Astrocyte of the spinal cord (primary cell): ENCODE measurements at regions not wholly inside any gene's neighbourhood (a gene's known extent, or its start where the extent isn't known, plus 50 kb on each side); places are given as distances from the start of the nearest gene placed in this dataset.

Experiments used
- DNase-seq: peaks from one replicate; pipeline ENCODE4 v3.0.0; 2011; ENCODE audit warnings: low read depth, low spot score
- H3K4me3 ChIP-seq: 2 replicates; pipeline ENCODE4 v1.5.1; 2011; ENCODE audit warnings: low read depth, mild to moderate bottlenecking, low read length, moderate library complexity
- CTCF ChIP-seq: IDR thresholded peaks from 2 replicates; pipeline ENCODE4 v1.5.1; 2012; ENCODE audit warnings: low read depth, mild to moderate bottlenecking, low read length, inconsistent platforms
- in situ Hi-C: cut with HindIII; loops from 2 replicates; pipeline ENCODE4 v1.10.0; 2017; ENCODE audit warnings: low sequenced_read_pairs

- DNase-seq: no peak
- no peak for TF ChIP-seq CTCF
- H3K4me3 ChIP-seq: no peak overlapping the region
- in situ Hi-C loops: no loop called here
These were observed 135.2 kb downstream of the BARD1 start for GRCh38 chr2:214674278-214674677.

DNA sequence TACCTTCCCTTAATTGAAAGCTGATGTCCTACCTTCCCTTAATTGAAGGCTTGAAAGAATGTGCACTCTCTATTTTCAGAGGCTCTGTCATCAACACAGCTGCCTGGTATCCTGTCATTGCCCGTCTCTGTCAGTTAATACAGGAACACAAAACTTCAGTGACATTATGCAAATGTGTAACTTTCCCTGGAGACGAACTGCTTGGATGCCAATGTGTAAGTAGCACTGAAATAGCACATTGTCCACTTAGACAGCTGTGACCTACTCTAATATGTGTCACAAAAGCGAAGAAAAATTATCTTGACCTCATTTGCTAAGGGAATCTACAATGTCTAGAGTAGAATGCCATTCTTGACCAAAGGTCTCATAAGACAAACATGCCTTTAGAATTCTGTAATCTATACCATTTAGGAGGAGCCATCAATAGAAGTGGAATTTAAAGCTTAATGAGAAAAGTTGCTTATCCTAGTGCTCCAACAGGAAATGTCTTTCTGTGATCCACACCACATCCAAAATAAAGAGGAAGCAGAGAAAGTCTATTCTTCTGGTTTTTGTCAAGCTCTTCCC is 138.1 kb downstream of the BARD1 start:
- in situ Hi-C loops: no loop called here
- no peak for DNase-seq
- TF ChIP-seq CTCF: no peak
- H3K4me3 ChIP-seq: no peak overlapping the region

DNA sequence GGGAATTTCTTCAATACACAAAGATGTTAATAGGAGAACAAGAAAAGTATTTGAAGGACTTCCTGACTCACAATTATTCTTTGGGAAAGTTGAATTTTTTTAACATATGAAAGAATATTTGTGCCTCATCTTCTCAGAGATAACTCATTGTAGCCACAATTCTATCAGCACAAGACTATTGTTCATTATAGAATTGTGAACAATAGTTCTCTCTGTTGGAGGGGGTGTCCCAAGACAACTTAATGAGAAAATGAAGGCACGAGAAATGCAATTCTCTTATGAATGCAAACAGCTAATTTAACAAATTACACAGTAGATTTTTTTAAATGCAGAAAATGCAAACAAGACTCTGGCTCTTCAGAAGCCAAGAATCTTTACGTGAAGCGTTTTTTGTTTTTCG is 157.0 kb downstream of the BARD1 start:
- TF ChIP-seq CTCF: no peak
- in situ Hi-C loops: no loop called here
- no peak for DNase-seq
- no peak overlapping the region for H3K4me3 ChIP-seq

DNA sequence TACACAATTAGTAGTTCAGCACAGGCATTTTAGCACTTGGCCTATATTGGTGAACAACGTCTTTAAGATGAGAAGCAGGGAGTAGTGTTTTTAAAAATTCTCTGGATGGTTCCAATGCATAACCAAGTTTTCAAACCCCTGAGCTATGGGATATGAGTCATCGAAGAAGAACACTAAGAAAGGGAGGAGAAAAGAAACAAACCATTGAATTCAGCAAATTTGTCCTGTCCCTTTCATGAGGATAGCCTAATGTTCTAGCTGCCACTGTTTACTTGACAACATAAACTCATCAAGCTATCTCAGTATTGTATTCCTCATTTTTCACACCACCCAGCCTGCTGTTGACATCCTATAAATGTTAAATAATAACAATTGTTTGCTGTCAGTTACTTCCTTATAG is 158.0 kb downstream of the BARD1 start:
- DNase-seq: peak; percentile 20
- in situ Hi-C loops: no loop called here
- TF ChIP-seq CTCF: no peak
- H3K4me3 ChIP-seq: no peak overlapping the region

DNA sequence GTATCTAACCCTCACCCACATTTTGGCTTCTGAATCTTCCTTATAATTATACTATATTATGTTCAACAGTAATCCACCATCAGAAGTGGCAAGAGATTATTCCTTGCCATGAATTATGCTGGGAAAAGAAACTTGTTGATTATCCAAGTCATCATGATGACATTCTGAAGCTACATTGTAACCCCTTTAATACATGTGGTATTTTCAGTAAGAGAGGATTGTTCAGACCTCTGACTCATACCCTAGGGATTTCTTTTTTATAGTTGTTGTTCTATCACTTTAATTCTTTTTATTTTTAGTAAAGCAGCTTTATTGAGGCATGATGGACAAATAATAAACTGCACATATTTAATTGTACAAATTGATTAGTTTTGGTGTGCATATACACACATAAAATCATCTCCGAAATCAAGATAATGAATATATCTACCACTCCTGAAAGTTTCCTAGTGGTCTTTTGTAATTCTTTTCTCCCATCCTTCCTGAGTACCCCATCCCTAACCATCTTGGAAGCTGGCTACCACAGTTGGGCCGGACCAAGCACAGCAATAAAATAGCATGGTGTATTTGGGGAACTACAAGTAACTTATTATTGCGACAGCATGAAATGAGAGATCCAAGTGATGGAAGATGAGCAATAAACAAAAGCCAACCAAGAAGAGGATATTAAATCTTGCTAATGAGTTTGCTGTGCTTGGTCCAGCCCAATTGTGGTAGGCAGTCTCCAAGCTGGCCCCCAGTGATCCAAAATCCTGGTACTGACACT is 159.9 kb downstream of the BARD1 start:
- H3K4me3 ChIP-seq: no peak overlapping the region
- peak; percentile 65 for DNase-seq
- in situ Hi-C loops: no loop called here
- TF ChIP-seq CTCF: no peak

DNA sequence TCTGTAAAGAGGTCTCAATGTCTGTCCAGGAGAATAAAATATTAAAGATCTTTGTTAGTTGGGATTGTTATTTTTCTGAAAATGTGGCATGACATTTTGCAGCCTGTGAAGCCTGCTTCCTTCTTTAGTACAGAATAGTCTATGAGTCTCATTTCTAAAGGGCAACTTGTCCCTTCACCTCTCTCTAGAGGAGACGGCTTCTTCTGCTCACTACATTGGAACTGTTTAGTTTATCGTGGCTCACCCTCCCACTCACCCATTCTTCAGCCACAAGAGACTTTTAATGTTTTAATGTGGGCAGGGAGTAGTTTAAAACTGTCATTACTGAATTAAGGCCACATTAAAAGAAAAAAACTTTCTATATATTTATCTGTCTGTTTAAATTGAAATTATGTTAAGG is 161.0 kb downstream of the BARD1 start:
- TF ChIP-seq CTCF: no peak
- H3K4me3 ChIP-seq: no peak overlapping the region
- no peak for DNase-seq
- in situ Hi-C loops: no loop called here
